ENCODE measurements at regions not wholly inside any gene's neighbourhood (a gene's known extent, or its start where the extent isn't known, plus 50 kb on each side); places are given as distances from the start of the nearest gene placed in this dataset.
A peak's percentile ranks its signal among the peaks of the same experiment; 100 is the strongest.
"Not testable (repeated sequence)": the region's sequence is repeated elsewhere in the genome, so short reads cannot be mapped to it uniquely, and the experiment has no call there.

DNA sequence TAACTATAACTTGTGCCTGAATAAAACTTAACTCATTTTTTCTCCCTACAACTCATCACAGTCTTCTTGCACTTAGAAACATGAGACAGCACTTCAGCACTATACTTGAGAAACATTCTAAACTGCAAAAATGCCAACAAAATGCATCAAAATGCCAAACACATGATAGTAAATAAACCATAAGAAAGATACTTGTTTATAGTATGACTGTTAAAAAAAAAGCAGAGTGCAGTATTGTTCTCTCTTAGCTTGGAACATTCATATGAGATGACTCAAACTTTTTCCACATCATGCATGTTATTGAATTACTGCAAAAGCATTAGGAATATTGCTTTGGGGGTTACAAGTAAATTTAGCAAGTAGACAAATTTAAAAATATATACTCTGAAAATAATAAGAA, 135.7 kb upstream of the ANXA10 start:
- DNase-seq (ENCODE audit: low read depth), result no peak
- in situ Hi-C loops (cut with HindIII; ENCODE audit: low pct_unique_long_range_greater_than_20kb, low sequenced_read_pairs), result no loop called here

DNA sequence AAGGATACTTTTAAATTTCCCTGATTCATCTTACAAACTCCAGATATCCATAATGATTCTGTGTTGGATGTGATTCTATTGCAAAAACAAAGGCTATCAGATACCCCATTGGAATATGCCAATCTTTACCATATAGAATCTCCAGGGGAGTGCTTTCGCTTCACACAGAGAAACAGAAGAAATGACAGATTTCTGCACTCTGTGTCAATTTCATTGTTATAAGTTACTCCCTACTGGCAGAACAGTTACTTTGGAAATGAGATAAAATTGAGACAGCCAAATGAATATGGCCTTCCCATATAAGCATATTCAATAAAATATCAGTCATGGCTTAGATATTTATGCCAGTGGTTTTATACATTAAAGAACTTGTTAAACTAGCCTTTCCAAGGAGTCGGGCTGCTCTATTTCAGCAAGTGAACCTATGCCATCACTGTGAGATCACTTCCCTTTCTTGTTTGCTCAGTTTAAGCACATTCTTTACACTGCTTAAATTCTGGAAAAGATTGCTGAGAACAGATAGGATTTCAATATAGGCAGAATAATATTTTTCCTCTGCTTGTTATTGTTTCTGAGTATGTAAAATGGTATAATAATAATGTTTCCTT, 127.5 kb upstream of the ANXA10 start:
- in situ Hi-C loops (cut with HindIII; ENCODE audit: low pct_unique_long_range_greater_than_20kb, low sequenced_read_pairs), result no loop called here
- no peak for DNase-seq (ENCODE audit: low read depth)

DNA sequence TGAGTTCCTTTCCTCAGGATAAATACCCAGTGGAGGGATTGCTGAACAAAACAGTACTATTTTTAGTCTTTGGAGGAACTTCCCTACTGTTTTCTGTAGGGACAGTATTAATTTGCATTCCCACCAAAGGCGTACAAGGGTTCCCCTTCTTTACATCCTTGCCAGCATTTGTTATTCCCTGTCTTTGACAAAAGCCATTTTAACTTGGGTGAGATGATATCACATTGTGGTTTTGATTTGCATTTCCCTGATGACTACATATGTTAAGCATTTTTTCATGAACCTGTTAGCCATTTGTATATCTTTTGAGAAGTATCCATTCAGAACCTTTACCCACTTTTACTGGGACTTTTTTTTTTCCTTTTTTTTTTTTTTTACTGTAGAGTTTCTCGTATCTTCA, 126.2 kb upstream of the ANXA10 start:
- in situ Hi-C loops (cut with HindIII; ENCODE audit: low pct_unique_long_range_greater_than_20kb, low sequenced_read_pairs), result no loop called here
- peak; percentile 3 for DNase-seq (ENCODE audit: low read depth)

DNA sequence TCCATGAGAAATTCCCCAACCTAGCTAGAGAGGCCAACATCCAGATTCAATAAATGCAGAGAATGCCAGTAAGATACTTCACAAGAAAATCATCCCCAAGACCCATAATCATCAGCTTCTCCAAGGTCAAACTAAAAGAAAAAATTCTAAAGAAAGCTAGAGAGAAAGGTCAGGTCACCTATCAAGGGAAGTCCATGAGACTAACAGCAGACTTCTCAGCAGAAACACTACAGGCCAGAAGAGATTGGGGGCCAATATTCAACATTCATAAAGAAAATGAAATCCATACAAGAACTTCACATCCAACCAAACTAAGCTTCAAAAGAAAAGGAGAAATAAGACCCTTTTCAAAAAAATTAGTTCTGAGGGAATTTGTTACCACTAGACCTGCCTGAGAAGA, 118.8 kb upstream of the ANXA10 start:
- no peak for DNase-seq (ENCODE audit: low read depth)
- in situ Hi-C loops (cut with HindIII; ENCODE audit: low pct_unique_long_range_greater_than_20kb, low sequenced_read_pairs), result no loop called here

GRCh38 chr4:167985565-167985964, 106.8 kb upstream of the ANXA10 start:
- in situ Hi-C loops (cut with HindIII; ENCODE audit: low pct_unique_long_range_greater_than_20kb, low sequenced_read_pairs), result no loop called here
- DNase-seq (ENCODE audit: low read depth), result no peak

- DNase-seq (ENCODE audit: low read depth), result no peak
- in situ Hi-C loops (cut with HindIII; ENCODE audit: low pct_unique_long_range_greater_than_20kb, low sequenced_read_pairs), result no loop called here
Measured at GRCh38 chr4:167986044-167986443, 106.3 kb upstream of the ANXA10 start.

DNA sequence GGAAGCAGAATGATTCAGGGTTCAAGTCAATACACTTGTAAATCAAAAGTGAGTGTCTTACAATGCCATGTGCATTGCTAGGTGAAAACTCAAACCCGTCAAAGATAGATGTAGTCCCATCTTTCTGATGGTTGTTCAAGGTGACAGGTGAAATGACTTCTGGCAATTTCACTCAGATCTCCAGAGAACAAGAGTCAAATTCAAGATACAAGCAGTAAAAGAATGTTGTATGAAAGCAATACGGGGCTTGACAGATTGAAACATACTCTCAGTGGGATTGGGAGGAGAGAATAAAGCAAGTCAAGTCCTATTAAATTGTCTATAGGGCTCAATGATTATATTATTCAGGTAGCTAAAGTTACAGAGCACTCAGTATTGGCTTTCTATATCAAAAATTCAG, 105.1 kb upstream of the ANXA10 start:
- in situ Hi-C loops (cut with HindIII; ENCODE audit: low pct_unique_long_range_greater_than_20kb, low sequenced_read_pairs), result no loop called here
- DNase-seq (ENCODE audit: low read depth), result no peak

DNA sequence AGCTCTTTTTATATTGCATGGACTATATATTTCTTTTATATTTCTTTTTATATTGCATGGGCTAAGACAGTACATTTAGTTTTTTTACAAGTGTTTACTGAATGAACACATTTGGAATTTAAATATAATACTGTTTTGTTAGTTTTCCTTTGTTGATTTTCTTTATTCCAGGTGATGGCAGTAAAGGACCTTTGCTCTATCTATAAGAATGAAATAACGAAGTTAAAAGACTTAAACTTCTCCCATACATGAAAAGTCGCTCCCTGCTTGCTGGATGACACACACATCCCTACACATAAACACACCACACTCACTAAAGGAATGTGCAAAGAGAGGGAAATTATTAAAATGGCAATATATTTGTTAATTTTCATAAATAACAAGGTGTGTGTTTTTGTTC, 102.5 kb upstream of the ANXA10 start:
- in situ Hi-C loops (cut with HindIII; ENCODE audit: low pct_unique_long_range_greater_than_20kb, low sequenced_read_pairs), result no loop called here
- no peak for DNase-seq (ENCODE audit: low read depth)

DNA sequence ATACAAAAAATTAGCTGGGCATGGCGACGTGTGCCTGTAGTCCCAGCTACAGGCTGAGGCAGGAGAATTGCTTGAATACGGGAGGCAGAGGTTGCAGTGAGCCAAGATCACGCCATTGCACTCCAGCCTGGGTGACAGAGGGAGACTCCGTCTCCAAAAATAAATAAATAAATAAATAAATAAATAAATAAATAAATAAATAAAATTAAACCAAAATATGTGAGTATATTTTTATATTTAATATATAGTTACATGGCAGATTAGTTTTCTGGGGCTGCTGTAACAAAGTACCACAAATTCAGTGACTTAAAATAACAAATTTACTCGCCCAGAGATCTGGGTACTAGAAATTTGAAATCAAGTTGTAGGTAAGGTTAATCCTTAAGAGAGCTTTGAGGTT, 84.2 kb upstream of the ANXA10 start:
- in situ Hi-C loops (cut with HindIII; ENCODE audit: low pct_unique_long_range_greater_than_20kb, low sequenced_read_pairs), result not testable (repeated sequence)

DNA sequence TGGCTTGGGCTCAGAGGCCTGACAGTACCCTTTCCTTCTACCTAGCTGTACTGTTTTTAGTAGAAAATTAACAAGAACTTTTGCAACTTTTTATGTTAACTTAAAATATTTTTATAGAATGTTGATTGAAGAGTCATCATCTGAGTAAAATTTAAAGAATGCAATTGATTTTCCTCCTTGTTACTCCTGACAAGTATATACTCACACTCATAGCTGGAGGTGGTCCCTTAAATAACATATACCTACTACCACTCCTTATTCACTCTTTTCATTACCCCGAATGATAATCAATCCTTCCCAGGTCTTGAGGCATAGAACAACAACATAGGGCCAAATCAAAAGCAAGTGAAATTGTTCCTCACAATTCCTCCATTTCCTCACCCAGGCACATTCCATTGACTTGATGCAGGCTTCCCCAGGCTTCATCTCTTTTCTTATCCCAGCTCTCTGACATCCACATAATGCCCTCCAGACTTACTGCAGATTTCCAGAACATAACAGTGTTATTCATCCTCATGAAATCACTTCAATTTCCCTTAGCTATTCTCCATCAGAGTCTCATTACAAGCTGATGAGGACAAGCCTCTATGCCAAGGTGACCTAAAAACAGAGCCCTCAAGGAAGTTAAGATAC, 73.2 kb upstream of the ANXA10 start:
- no peak for DNase-seq (ENCODE audit: low read depth)
- in situ Hi-C loops (cut with HindIII; ENCODE audit: low pct_unique_long_range_greater_than_20kb, low sequenced_read_pairs), result no loop called here

More for the DNA sequence above, 84.2 kb upstream of the ANXA10 start:
- DNase-seq (ENCODE audit: low read depth), result not testable (repeated sequence)

DNA sequence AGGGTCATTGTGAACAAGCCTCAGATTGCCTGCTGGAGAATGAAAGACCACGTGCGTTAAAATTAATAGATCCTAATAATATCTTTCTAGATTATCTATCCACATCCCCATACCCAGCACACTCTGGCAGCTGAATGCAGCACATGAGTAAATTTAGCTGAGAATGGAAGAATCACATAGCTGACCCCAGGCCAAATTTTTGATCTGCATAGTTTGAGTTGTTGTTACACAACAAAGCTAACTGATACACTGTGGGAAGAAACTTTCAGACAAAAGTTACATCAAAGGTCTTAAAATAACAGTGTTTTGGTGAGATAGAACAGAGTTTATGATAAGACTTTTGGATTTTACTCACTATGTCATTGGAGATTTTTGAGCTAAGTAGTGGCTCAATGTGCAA, 72.4 kb upstream of the ANXA10 start:
- in situ Hi-C loops (cut with HindIII; ENCODE audit: low pct_unique_long_range_greater_than_20kb, low sequenced_read_pairs), result no loop called here

GRCh38 chr4:168021666-168022065, 70.7 kb upstream of the ANXA10 start:
- in situ Hi-C loops (cut with HindIII; ENCODE audit: low pct_unique_long_range_greater_than_20kb, low sequenced_read_pairs), result no loop called here
- DNase-seq (ENCODE audit: low read depth), result no peak

More for the DNA sequence above, 72.4 kb upstream of the ANXA10 start:
- no peak for DNase-seq (ENCODE audit: low read depth)

- in situ Hi-C loops (cut with HindIII; ENCODE audit: low pct_unique_long_range_greater_than_20kb, low sequenced_read_pairs), result no loop called here
- DNase-seq (ENCODE audit: low read depth), result peak; percentile 27
Measured at GRCh38 chr4:168028568-168028967, 63.8 kb upstream of the ANXA10 start.

DNA sequence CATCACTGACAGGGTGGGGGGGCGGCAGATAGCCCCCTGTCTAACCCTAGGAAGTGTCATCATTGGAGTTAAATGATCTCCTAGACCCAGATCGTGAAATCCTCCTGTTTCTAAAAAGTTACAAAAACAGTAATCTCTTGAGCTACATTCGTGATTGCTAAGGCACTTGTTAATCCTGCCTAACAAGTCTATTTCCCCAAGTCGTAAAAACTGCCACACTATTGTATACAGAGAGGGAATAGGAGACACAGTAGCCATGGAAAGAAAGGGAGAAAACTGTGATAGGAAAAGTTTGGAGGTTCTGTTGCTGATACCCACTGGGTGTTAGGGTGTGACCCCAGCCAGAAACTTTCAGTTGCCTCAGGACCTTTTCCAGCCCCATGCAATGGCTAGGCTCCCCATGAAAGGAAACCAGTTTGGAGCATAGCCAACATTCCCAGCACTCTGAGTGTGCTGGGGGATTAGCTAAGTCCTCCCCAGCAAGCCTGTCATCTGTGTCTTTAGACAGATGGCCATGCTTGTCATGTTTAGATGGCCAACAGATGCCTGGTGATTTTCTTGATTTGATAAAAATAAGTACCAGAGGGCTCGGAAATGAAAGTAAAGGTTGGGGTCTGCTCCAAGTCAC, 63.3 kb upstream of the ANXA10 start:
- DNase-seq (ENCODE audit: low read depth), result no peak
- in situ Hi-C loops (cut with HindIII; ENCODE audit: low pct_unique_long_range_greater_than_20kb, low sequenced_read_pairs), result no loop called here

DNA sequence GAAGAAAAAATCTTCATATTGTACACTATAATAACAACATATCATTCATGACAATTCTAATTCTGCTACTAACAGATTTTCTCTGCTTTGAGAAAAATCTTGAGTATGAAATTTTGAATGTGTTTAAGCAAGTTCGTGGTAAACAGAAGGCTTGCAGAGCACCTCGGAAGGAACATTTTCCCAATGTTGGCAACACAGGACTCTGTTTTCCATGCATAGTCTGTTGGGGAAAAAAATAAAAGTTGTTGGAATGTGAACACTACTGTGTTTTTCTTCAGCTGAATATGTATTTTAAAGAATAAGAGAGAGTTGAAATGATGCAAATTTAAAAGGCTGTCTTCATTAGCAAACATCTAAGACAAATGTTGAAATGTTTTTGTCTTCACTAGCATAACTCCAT, 54.7 kb upstream of the ANXA10 start:
- in situ Hi-C loops (cut with HindIII; ENCODE audit: low pct_unique_long_range_greater_than_20kb, low sequenced_read_pairs), result no loop called here
- no peak for DNase-seq (ENCODE audit: low read depth)

DNA sequence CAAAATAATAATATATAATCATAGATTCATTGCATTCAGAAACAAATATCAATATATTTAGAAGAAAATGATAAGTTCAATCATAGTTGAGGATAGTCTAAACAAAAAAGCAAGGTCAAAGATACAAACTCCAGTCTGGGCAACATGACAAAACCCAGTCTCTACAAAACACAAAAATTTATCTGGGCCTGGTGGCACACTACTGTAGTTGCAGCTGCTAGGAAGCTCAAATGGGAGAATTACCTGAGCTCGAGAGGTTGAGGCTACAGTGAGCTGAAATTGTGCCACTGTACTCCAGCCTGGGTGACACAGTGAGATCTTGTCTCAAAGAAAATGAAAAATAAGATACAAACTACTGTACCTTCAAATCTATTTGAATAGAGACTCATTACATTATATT, 52.7 kb upstream of the ANXA10 start:
- no peak for DNase-seq (ENCODE audit: low read depth)
- in situ Hi-C loops (cut with HindIII; ENCODE audit: low pct_unique_long_range_greater_than_20kb, low sequenced_read_pairs), result no loop called here

Measured in Caki2 (cell line).